ENCODE measurements at regions not wholly inside any gene's neighbourhood (a gene's known extent, or its start where the extent isn't known, plus 50 kb on each side); places are given as distances from the start of the nearest gene placed in this dataset.

DNA sequence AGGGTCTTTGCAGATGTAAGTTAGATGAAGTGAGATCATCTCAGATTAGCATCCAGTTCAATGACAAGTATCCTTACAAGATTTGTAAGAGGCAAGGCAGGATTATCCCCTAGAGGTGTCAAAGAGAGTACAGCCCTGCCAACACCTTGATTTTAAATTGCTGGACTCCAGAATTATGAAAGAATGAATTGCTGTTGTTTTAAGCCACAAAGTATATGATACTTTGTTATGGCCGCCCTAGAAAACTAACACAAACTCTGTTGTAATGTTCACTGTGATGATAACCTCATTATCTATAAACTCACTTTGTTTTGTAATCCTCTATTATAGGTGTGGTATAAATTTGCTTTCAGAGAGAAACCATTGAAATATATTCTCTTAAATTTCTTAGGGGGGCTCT, 249.0 kb upstream of the SPOPL start:
- in situ Hi-C loops (cut with MboI; ENCODE audit: low pct_unique_long_range_greater_than_20kb, low sequenced_read_pairs, unreplicated experiment), result no loop called here
- TF ChIP-seq CTCF (IDR thresholded peaks at IDR 0.05; ENCODE audit: extremely low read depth, insufficient read depth, missing control alignments), result no peak
- no peak for DNase-seq (ENCODE audit: low spot score)

DNA sequence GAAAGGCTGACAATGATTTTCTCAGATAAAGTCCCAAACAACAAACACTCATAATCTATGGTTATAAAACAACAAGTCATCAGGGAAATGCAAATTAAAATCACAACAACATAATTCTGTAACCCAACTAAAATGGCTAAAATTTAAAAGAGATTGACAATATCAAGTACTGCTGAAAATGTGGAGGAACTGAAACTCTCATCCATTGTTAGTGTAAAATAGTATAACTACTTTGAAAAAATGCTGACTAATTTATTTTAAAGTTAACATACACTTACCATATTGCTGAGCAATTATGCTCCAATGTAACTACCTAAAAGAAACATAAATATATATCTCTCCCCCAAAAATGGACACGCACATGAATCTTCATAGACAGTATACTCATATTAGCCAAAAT, 245.9 kb upstream of the SPOPL start:
- in situ Hi-C loops (cut with MboI; ENCODE audit: low pct_unique_long_range_greater_than_20kb, low sequenced_read_pairs, unreplicated experiment), result no loop called here
- TF ChIP-seq CTCF (IDR thresholded peaks at IDR 0.05; ENCODE audit: extremely low read depth, insufficient read depth, missing control alignments), result no peak
- DNase-seq (ENCODE audit: low spot score), result no peak

DNA sequence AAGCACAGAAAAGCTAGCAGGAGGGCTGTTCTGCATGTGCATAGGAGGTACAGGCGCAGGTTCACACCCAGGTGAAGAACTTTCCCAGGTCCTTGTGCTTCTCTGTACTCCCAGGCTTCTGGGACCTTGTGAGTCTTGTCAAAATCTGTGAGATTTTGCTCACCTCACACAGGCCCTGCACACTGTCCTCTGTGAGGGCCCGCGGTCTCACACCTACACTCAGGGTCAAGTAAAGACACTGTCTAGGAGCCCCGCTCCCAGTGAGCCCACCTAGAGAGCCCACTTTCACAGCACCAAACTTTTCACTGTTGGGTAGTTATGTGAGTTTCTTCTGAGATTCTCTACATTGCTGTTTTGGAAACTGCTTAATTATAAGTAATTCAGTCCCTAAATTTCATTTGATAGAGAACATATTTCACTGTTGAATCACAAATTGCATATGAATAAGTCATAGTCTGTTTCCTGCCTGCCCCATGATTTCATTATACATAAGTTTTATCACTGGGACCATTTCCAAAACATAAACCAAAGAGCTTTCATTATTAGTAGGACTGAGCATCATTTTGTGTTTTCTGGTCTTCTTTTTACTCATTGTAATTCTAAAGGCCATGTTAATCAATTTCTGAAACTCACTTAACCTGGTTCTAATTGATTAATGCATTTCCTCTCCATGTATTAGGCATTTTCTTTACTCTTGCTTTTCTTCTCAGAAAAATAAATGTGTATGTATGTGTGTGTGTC, 234.2 kb upstream of the SPOPL start:
- TF ChIP-seq CTCF (IDR thresholded peaks at IDR 0.05; ENCODE audit: extremely low read depth, insufficient read depth, missing control alignments), result no peak
- in situ Hi-C loops (cut with MboI; ENCODE audit: low pct_unique_long_range_greater_than_20kb, low sequenced_read_pairs, unreplicated experiment), result no loop called here
- DNase-seq (ENCODE audit: low spot score), result peak; percentile 28

DNA sequence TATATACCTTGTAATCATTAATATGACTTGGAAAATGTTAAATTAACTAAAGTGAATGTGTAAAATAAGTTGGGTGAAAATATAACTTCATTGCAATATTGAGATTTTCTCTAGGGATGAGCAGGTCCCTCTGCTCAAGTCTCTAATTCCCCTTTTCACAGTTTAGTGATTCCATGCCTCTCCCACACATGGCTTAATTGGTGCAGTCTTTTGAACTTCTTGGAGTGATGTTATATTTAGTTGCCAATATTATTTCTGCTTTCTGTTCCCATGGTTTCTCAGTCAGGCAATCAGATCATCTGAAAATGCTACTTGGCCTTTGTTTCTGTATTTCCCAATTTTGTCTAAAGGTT, 233.7 kb upstream of the SPOPL start:
- TF ChIP-seq CTCF (IDR thresholded peaks at IDR 0.05; ENCODE audit: extremely low read depth, insufficient read depth, missing control alignments), result no peak
- no peak for DNase-seq (ENCODE audit: low spot score)
- in situ Hi-C loops (cut with MboI; ENCODE audit: low pct_unique_long_range_greater_than_20kb, low sequenced_read_pairs, unreplicated experiment), result no loop called here

DNA sequence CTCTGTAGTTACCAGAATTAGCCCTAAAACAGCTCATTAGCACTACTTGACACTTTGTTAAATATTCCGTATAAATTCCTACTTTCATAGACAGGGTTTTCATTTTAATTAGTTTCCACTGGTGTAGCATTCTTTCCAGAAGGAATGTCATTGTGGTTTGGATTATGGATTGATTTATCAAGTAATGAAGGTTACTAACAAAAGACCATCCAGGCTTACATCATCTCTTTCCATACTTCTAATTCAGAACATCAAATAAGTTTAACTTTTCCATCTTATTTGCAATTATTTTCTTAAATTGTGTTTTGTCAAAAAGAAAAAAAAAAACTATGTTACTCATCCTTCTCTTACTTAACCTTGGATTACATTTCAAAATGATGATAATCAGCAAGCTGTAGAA, 231.8 kb upstream of the SPOPL start:
- no peak for DNase-seq (ENCODE audit: low spot score)
- no peak for TF ChIP-seq CTCF (IDR thresholded peaks at IDR 0.05; ENCODE audit: extremely low read depth, insufficient read depth, missing control alignments)
- in situ Hi-C loops (cut with MboI; ENCODE audit: low pct_unique_long_range_greater_than_20kb, low sequenced_read_pairs, unreplicated experiment), result no loop called here

DNA sequence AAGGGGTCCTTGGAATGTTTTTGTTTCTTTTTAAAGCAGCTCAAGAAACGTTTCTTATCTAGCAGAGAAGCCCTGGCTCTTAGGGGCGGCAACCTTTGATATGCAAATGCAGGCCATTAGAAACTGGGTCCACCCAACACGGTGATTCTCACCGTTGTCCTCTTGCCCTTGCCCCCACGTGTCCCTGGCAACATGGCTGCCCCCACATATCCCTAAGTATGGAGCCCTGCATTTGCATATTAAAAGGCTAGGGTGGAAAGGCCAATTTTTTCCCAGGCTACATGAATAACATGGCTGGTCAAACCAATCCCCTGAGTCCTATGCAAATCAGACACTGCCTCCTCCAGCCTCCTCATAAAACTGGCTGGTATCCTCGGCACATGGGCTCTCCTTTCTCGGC, 230.1 kb upstream of the SPOPL start:
- DNase-seq (ENCODE audit: low spot score), result no peak
- in situ Hi-C loops (cut with MboI; ENCODE audit: low pct_unique_long_range_greater_than_20kb, low sequenced_read_pairs, unreplicated experiment), result no loop called here

More for the DNA sequence above, 230.1 kb upstream of the SPOPL start:
- no peak for TF ChIP-seq CTCF (IDR thresholded peaks at IDR 0.05; ENCODE audit: extremely low read depth, insufficient read depth, missing control alignments)
